Activated CD8-positive, alpha-beta memory T cell treated with anti-CD3 and anti-CD28 coated beads for 4 hours (primary cell): ENCODE measurements at regions not wholly inside any gene's neighbourhood (a gene's known extent, or its start where the extent isn't known, plus 50 kb on each side); places are given as distances from the start of the nearest gene placed in this dataset.
"Not testable (repeated sequence)": the region's sequence is repeated elsewhere in the genome, so short reads cannot be mapped to it uniquely, and the experiment has no call there.

ENCODE experiments used
- DNase-seq, 2 donors: peaks; one replicate each; pipeline ENCODE4 v3.0.0-alpha.2; 2020; ENCODE audit warnings: low read depth in 2 of 2

- DNase-seq = no peak
These were observed 53.5 kb upstream of the EPB41L4A start for GRCh38 chr5:112472614-112473013.

GRCh38 chr5:112473989-112474388 lies 54.9 kb upstream of the EPB41L4A start:
- DNase-seq = no peak

GRCh38 chr5:112475747-112476365 lies 56.8 kb upstream of the EPB41L4A start:
- no peak for DNase-seq

GRCh38 chr5:112479418-112479817 lies 60.3 kb upstream of the EPB41L4A start:
- no peak for DNase-seq

GRCh38 chr5:112480501-112480900 lies 61.4 kb upstream of the EPB41L4A start:
- DNase-seq = no peak

GRCh38 chr5:112483704-112484103 lies 64.6 kb upstream of the EPB41L4A start:
- no peak for DNase-seq

- no peak for DNase-seq
These were observed 66.9 kb upstream of the EPB41L4A start for GRCh38 chr5:112485934-112486355.

- no peak for DNase-seq
These were observed 72.2 kb upstream of the EPB41L4A start for GRCh38 chr5:112491257-112491656.

GRCh38 chr5:112492291-112492690 lies 73.2 kb upstream of the EPB41L4A start:
- DNase-seq = no peak

- DNase-seq = not testable (repeated sequence)
These were observed 84.8 kb upstream of the EPB41L4A start for GRCh38 chr5:112503749-112504501.

GRCh38 chr5:112509097-112509496 lies 90.0 kb upstream of the EPB41L4A start:
- DNase-seq = not testable (repeated sequence)

GRCh38 chr5:112511920-112512319 lies 92.8 kb upstream of the EPB41L4A start:
- no peak for DNase-seq

GRCh38 chr5:112512901-112513300 lies 93.8 kb upstream of the EPB41L4A start:
- no peak for DNase-seq

GRCh38 chr5:112514111-112514510 lies 95.0 kb upstream of the EPB41L4A start:
- DNase-seq = no peak

- not testable (repeated sequence) for DNase-seq
These were observed 101.4 kb upstream of the EPB41L4A start for GRCh38 chr5:112520474-112520873.

GRCh38 chr5:112522891-112523673 lies 104.0 kb upstream of the EPB41L4A start:
- not testable (repeated sequence) for DNase-seq

- DNase-seq = not testable (repeated sequence)
These were observed 104.7 kb upstream of the EPB41L4A start for GRCh38 chr5:112523674-112524263.

GRCh38 chr5:112525217-112525616 lies 106.1 kb upstream of the EPB41L4A start:
- DNase-seq = no peak

GRCh38 chr5:112528928-112529327 lies 109.9 kb upstream of the EPB41L4A start:
- DNase-seq = no peak

- DNase-seq = no peak
These were observed 110.4 kb upstream of the EPB41L4A start for GRCh38 chr5:112529525-112529924.

GRCh38 chr5:112532654-112533360 lies 113.7 kb upstream of the EPB41L4A start:
- no peak for DNase-seq

GRCh38 chr5:112533362-112533761 lies 114.3 kb upstream of the EPB41L4A start:
- no peak for DNase-seq
